Spleen (tissue), 11 donors: ENCODE measurements at regions not wholly inside any gene's neighbourhood (a gene's known extent, or its start where the extent isn't known, plus 50 kb on each side); places are given as distances from the start of the nearest gene placed in this dataset.

Experiments
- DNase-seq: peaks from one replicate; pipeline ENCODE4 v3.0.0-alpha.2; 2020
- H3K27ac ChIP-seq, 8 donors: fragments of 200-600 bp; sonication (generic) in 7 of 8; 1 replicate in 4 of 8; 2 replicates in 4 of 8; pipeline versions ENCODE4 v1.5.0 to v1.8.0; 2016 to 2021; ENCODE audit warnings: inconsistent platforms in 4 of 8, mild to moderate bottlenecking in 4 of 8, moderate library complexity in 1 of 8
- H3K27me3 ChIP-seq, 7 donors: fragments of 200-600 bp; sonication (generic) in 6 of 7; replicated peaks in 1 of 7; 1 replicate in 4 of 7; 2 replicates in 3 of 7; pipeline versions ENCODE4 v1.5.0 to v1.8.0; 2016 to 2021; ENCODE audit warnings: inconsistent platforms in 3 of 7, mild to moderate bottlenecking in 1 of 7
- H3K36me3 ChIP-seq, 6 donors: fragments of 200-600 bp; sonication (generic) in 5 of 6; 1 replicate in 4 of 6; 2 replicates in 2 of 6; pipeline versions ENCODE4 v1.5.0 to v1.8.0; 2016 to 2021; ENCODE audit warnings: inconsistent platforms in 2 of 6
- H3K4me1 ChIP-seq, 6 donors: fragments of 200-600 bp; sonication (generic) in 5 of 6; 1 replicate in 3 of 6; 2 replicates in 3 of 6; pipeline versions ENCODE4 v1.5.0 to v1.8.0; 2016 to 2021; ENCODE audit warnings: inconsistent platforms in 3 of 6
- H3K4me3 ChIP-seq, 8 donors: fragments of 200-600 bp; sonication (generic) in 7 of 8; 1 replicate in 4 of 8; 2 replicates in 4 of 8; pipeline versions ENCODE4 v1.5.0 to v1.8.0; 2016 to 2021; ENCODE audit warnings: inconsistent platforms in 4 of 8, mild to moderate bottlenecking in 4 of 8, moderate library complexity in 2 of 8
- H3K9me3 ChIP-seq, 8 donors: fragments of 200-600 bp; sonication (generic) in 7 of 8; 1 replicate in 4 of 8; 2 replicates in 4 of 8; pipeline versions ENCODE4 v1.5.0 to v1.8.0; 2016 to 2021; ENCODE audit warnings: inconsistent platforms in 4 of 8
- CTCF ChIP-seq, 11 experiments: fragments of 200-600 bp in 7 of 11; fragments of 450-650 bp in 4 of 11; sonication (generic) in 4 of 11; IDR thresholded peaks in 8 of 11; conservative IDR thresholded peaks in 3 of 11; 1 replicate in 7 of 11; 2 replicates in 4 of 11; pipeline versions ENCODE4 v1.4.0 to v1.8.0; 2016 to 2021; ENCODE audit warnings: antibody characterized with exemption in 11 of 11, inconsistent platforms in 4 of 11, mild to moderate bottlenecking in 1 of 11
- POLR2A ChIP-seq, 3 donors: fragments of 450-650 bp; IDR thresholded peaks; one replicate each; pipeline ENCODE4 v1.5.1; 2017; ENCODE audit warnings: antibody characterized with exemption in 3 of 3, mild to moderate bottlenecking in 1 of 3
- POLR2AphosphoS5 ChIP-seq, 3 donors: sonication (generic); formaldehyde crosslinking; IDR thresholded peaks; one replicate each; pipeline ENCODE4 v1.5.1; 2017; ENCODE audit warnings: antibody characterized with exemption in 3 of 3
- WGBS, 5 donors: extraction: QIAGEN DNeasy Blood & Tissue Kit in 3 of 5; methylation state at CpG; one replicate each; pipeline versions ENCODE4 v1.1.5 to v1.1.7; 2013 to 2018; 5-methylcytosine and 5-hydroxymethylcytosine counted together
- intact Hi-C: fragments of 100-400 bp; cut with DNase I; formaldehyde crosslinking; loops from one replicate; pipeline ENCODE4 v1.15.0; 2023; ENCODE audit warnings: low total_unique reads
- donor health status: healthy with polysubstance abuse.
- donor health status: DM: no; HTN: no; CAD: no; lungs with moderate emphysema.
- donor health status: DM: no; HTN: no; CAD: no.
- donor health status: Bipolar disorder and iron deficiency.
- donor health status: healthy.
- donor health status: DM: no; HTN: no; CAD: no.
- donor health status: DM: yes; HTN: yes; CAD: no.

DNA sequence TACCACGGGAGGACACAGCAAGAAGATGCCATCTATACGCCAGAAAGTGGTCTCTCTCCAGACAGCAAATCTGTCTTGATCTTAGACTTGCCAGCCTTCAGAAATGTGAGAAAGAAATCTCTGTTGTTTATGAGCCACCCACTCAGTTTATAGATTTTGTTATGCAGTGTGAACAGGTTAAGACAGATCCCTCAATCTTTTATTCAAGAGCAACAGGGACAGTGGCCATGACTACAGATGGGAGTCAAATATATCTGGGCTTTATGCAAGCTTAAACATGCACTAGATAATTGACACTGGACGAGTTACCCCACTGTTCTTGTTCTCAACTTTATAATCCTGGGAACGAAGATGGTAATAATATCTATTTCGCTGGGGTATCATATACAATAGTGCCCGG is 288.7 kb downstream of the RPAP3 start:
- Histone ChIP-seq H3K9me3 (no peaks in the 10 kb centered on the region), H3K36me3 (no peaks in the 10 kb centered on the region), H3K27ac (no peak overlapping the region), H3K27me3 (no peaks in the 10 kb centered on the region), H3K4me1 (no peaks in the 10 kb centered on the region), H3K4me3 (no peak overlapping the region)
- intact Hi-C loops, result no loop called here
- 78 to 94% (median 85%) methylated on average over 6 of the region's 6 CpGs for WGBS, 5 donors
- TF ChIP-seq POLR2A (IDR thresholded peaks at IDR 0.05) (no peak), CTCF (IDR thresholded peaks at IDR 0.05 in 8 of 11, conservative IDR thresholded peaks at IDR 0.05 in 3 of 11) (no peak), POLR2AphosphoS5 (IDR thresholded peaks at IDR 0.05) (no peak)
- no peak for DNase-seq

DNA sequence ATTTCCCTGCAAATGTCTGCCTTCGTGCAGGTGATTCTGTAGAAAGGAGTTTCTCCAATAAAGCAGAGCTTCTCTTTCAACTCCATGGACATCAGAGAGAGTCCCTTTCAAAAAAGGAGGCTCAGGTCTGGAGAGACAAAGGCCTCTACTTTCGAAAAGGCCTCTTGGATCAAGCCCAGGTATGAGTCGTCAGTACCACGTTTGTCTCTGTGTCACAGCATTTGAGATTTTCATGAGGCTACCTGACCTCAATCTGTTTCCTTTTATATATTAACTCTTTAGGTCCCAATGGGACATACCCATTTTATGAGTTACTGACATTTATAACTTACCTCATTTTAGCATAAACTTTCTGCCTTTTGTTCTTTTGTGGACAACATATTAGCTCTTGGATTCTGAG is 290.8 kb downstream of the RPAP3 start:
- no peaks in the 10 kb centered on the region for H3K4me1 ChIP-seq
- TF ChIP-seq CTCF (IDR thresholded peaks at IDR 0.05 in 8 of 11, conservative IDR thresholded peaks at IDR 0.05 in 3 of 11) (no peak), POLR2AphosphoS5 (IDR thresholded peaks at IDR 0.05) (no peak), POLR2A (IDR thresholded peaks at IDR 0.05) (no peak)
- no peak overlapping the region for H3K27ac ChIP-seq
- no peak overlapping the region for H3K4me3 ChIP-seq
- no peaks in the 10 kb centered on the region for H3K36me3 ChIP-seq
- 33 to 65% (median 53%) methylated on average over 4 of the region's 4 CpGs for WGBS, 5 donors
- no peaks in the 10 kb centered on the region for H3K9me3 ChIP-seq
- no peaks in the 10 kb centered on the region for H3K27me3 ChIP-seq
- DNase-seq, result no peak
- intact Hi-C loops, result no loop called here

GRCh38 chr12:47414511-47414910 is 291.3 kb downstream of the RPAP3 start:
- intact Hi-C loops, result no loop called here

GRCh38 chr12:47413806-47414205 is 292.0 kb downstream of the RPAP3 start:
- H3K4me1 ChIP-seq, result peaks cover 0 to 1% (median 0%) of the 10 kb centered on the region in 6 donors
- H3K36me3 ChIP-seq, result no peaks in the 10 kb centered on the region
- intact Hi-C loops, result no loop called here
- no peaks in the 10 kb centered on the region for H3K27me3 ChIP-seq
- no peak for TF ChIP-seq POLR2AphosphoS5 (IDR thresholded peaks at IDR 0.05)
- TF ChIP-seq CTCF (IDR thresholded peaks at IDR 0.05 in 8 of 11, conservative IDR thresholded peaks at IDR 0.05 in 3 of 11), result no peak
- TF ChIP-seq POLR2A (IDR thresholded peaks at IDR 0.05), result no peak
- no peaks in the 10 kb centered on the region for H3K9me3 ChIP-seq
- no peak overlapping the region for H3K4me3 ChIP-seq
- DNase-seq, result no peak
- no peak overlapping the region for H3K27ac ChIP-seq

More at GRCh38 chr12:47414511-47414910, 291.3 kb downstream of the RPAP3 start:
- no peak for DNase-seq
- Histone ChIP-seq H3K27me3 (no peaks in the 10 kb centered on the region), H3K4me1 (no peaks in the 10 kb centered on the region), H3K36me3 (no peaks in the 10 kb centered on the region), H3K4me3 (no peak overlapping the region), H3K27ac (no peak overlapping the region), H3K9me3 (no peaks in the 10 kb centered on the region)
- 51 to 77% (median 67%) methylated on average over 3 of the region's 3 CpGs for WGBS, 5 donors
- no peak for TF ChIP-seq CTCF (IDR thresholded peaks at IDR 0.05 in 8 of 11, conservative IDR thresholded peaks at IDR 0.05 in 3 of 11)
- no peak for TF ChIP-seq POLR2A (IDR thresholded peaks at IDR 0.05)
- TF ChIP-seq POLR2AphosphoS5 (IDR thresholded peaks at IDR 0.05), result no peak
